Muscle of arm (tissue), 1 donor: ENCODE measurements at regions not wholly inside any gene's neighbourhood (a gene's known extent, or its start where the extent isn't known, plus 50 kb on each side); places are given as distances from the start of the nearest gene placed in this dataset.
"Not testable (repeated sequence)": the region's sequence is repeated elsewhere in the genome, so short reads cannot be mapped to it uniquely, and the experiment has no call there.

Experiments
- DNase-seq: peaks from one replicate; pipeline ENCODE4 v3.0.0-alpha.2; 2013

- DNase-seq: no peak
Measured at GRCh38 chrX:117487421-117487820, 629.2 kb downstream of the KLHL13 start.

GRCh38 chrX:117483950-117484349 is 632.7 kb downstream of the KLHL13 start:
- no peak for DNase-seq

- DNase-seq: no peak
Measured at GRCh38 chrX:117458243-117458968, 658.2 kb downstream of the KLHL13 start.

GRCh38 chrX:117455787-117456186 is 660.8 kb downstream of the KLHL13 start:
- no peak for DNase-seq

- peak; percentile 2 for DNase-seq
Measured at GRCh38 chrX:117429501-117429900, 687.1 kb downstream of the KLHL13 start.

- no peak for DNase-seq
Measured at GRCh38 chrX:117407449-117408150, 709.0 kb downstream of the KLHL13 start.

- no peak for DNase-seq
Measured at GRCh38 chrX:117400839-117401238, 715.8 kb downstream of the KLHL13 start.

- no peak for DNase-seq
Measured at GRCh38 chrX:117400005-117400404, 716.6 kb downstream of the KLHL13 start.

GRCh38 chrX:117397844-117398243 is 718.8 kb downstream of the KLHL13 start:
- DNase-seq: no peak

GRCh38 chrX:117394506-117395070 is 722.0 kb downstream of the KLHL13 start:
- not testable (repeated sequence) for DNase-seq

GRCh38 chrX:117392360-117392759 is 724.2 kb downstream of the KLHL13 start:
- DNase-seq: not testable (repeated sequence)

GRCh38 chrX:117376460-117376859 is 740.1 kb downstream of the KLHL13 start:
- DNase-seq: no peak

GRCh38 chrX:117335209-117335608 is 781.4 kb downstream of the KLHL13 start:
- DNase-seq: no peak

GRCh38 chrX:117327373-117327772 is 789.2 kb downstream of the KLHL13 start:
- DNase-seq: no peak

- DNase-seq: no peak
Measured at GRCh38 chrX:117325706-117326105, 790.9 kb downstream of the KLHL13 start.

GRCh38 chrX:117305168-117305766 is 811.3 kb downstream of the KLHL13 start:
- no peak for DNase-seq

- no peak for DNase-seq
Measured at GRCh38 chrX:117301086-117301485, 815.5 kb downstream of the KLHL13 start.

- no peak for DNase-seq
Measured at GRCh38 chrX:117291760-117292159, 824.9 kb downstream of the KLHL13 start.

GRCh38 chrX:117274965-117275364 is 812.2 kb upstream of the CT83 start:
- DNase-seq: no peak
